ENCODE measurements at regions not wholly inside any gene's neighbourhood (a gene's known extent, or its start where the extent isn't known, plus 50 kb on each side); places are given as distances from the start of the nearest gene placed in this dataset.

GRCh38 chr15:66917904-66918448, 147.4 kb upstream of the SMAD3 start:
- CTCF ChIA-PET: no interaction called here
- TF ChIP-seq CTCF (IDR thresholded peaks at IDR 0.05; ENCODE audit: insufficient read depth in 1 of 2, low read depth in 1 of 2, low read length in 1 of 2, severe bottlenecking in 1 of 2, unreplicated experiment in 1 of 2): no peak
- Histone ChIP-seq H3K27me3 (replicated peaks; ENCODE audit: control insufficient read depth, insufficient read depth, low read length) (no peaks in the 10 kb centered on the region), H3K9me3 (no peaks in the 10 kb centered on the region; the same call in none of the 2 replicates), H3K4me3 (ENCODE audit: low read depth, low read length) (no peak overlapping the region), H3K36me3 (ENCODE audit: control insufficient read depth, insufficient read depth, low read length) (no peaks in the 10 kb centered on the region), H3K4me1 (no peaks in the 10 kb centered on the region)
- Mint-ChIP-seq H3K27me3 (ENCODE audit: insufficient read depth, unreplicated experiment) (no peaks in the 10 kb centered on the region), H3K36me3 (ENCODE audit: insufficient read depth, unreplicated experiment) (no peaks in the 10 kb centered on the region), H3K4me1 (ENCODE audit: low read depth, unreplicated experiment) (peaks cover 2% of the 10 kb centered on the region), H3K27ac (ENCODE audit: unreplicated experiment) (no peak overlapping the region), H3K4me3 (ENCODE audit: unreplicated experiment) (no peak overlapping the region), H3K9me3 (ENCODE audit: unreplicated experiment) (peaks cover 24% of the 10 kb centered on the region)
- POLR2A ChIA-PET: no interaction called here
- DNase-seq: no peak
- no TSS peak for BruUV-seq (replicated peaks)
- intact Hi-C loops (cut with micrococcal nuclease; ENCODE audit: unreplicated experiment): no loop called here

GRCh38 chr15:66919421-66919820, 146.0 kb upstream of the SMAD3 start:
- H3K4me3 Mint-ChIP-seq (ENCODE audit: unreplicated experiment): no peak overlapping the region
- Histone ChIP-seq H3K9me3 (no peaks in the 10 kb centered on the region; the same call in none of the 2 replicates), H3K27me3 (replicated peaks; ENCODE audit: control insufficient read depth, insufficient read depth, low read length) (no peaks in the 10 kb centered on the region), H3K4me1 (no peaks in the 10 kb centered on the region), H3K36me3 (ENCODE audit: control insufficient read depth, insufficient read depth, low read length) (no peaks in the 10 kb centered on the region), H3K4me3 (ENCODE audit: low read depth, low read length) (no peak overlapping the region)
- CTCF ChIA-PET: no interaction called here
- peaks cover 38% of the 10 kb centered on the region for H3K9me3 Mint-ChIP-seq (ENCODE audit: unreplicated experiment)
- DNase-seq: no peak
- POLR2A ChIA-PET: no interaction called here
- no peaks in the 10 kb centered on the region for H3K27me3 Mint-ChIP-seq (ENCODE audit: insufficient read depth, unreplicated experiment)
- peaks cover 10% of the 10 kb centered on the region for H3K4me1 Mint-ChIP-seq (ENCODE audit: low read depth, unreplicated experiment)
- TF ChIP-seq CTCF (IDR thresholded peaks at IDR 0.05; ENCODE audit: insufficient read depth in 1 of 2, low read depth in 1 of 2, low read length in 1 of 2, severe bottlenecking in 1 of 2, unreplicated experiment in 1 of 2): no peak
- peaks cover 6% of the 10 kb centered on the region for H3K36me3 Mint-ChIP-seq (ENCODE audit: insufficient read depth, unreplicated experiment)
- no peak overlapping the region for H3K27ac Mint-ChIP-seq (ENCODE audit: unreplicated experiment)
- intact Hi-C loops (cut with micrococcal nuclease; ENCODE audit: unreplicated experiment): no loop called here
- no TSS peak for BruUV-seq (replicated peaks)

- H3K4me1 Mint-ChIP-seq (ENCODE audit: low read depth, unreplicated experiment): peaks cover 15% of the 10 kb centered on the region
- intact Hi-C loops (cut with micrococcal nuclease; ENCODE audit: unreplicated experiment): no loop called here
- Histone ChIP-seq H3K4me1 (peaks cover 9% of the 10 kb centered on the region), H3K36me3 (ENCODE audit: control insufficient read depth, insufficient read depth, low read length) (no peaks in the 10 kb centered on the region), H3K4me3 (ENCODE audit: low read depth, low read length) (no peak overlapping the region), H3K27me3 (replicated peaks; ENCODE audit: control insufficient read depth, insufficient read depth, low read length) (no peaks in the 10 kb centered on the region), H3K9me3 (no peaks in the 10 kb centered on the region; the same call in none of the 2 replicates)
- H3K9me3 Mint-ChIP-seq (ENCODE audit: unreplicated experiment): peaks cover 34% of the 10 kb centered on the region
- no peak for DNase-seq
- peaks cover 6% of the 10 kb centered on the region for H3K36me3 Mint-ChIP-seq (ENCODE audit: insufficient read depth, unreplicated experiment)
- no peak overlapping the region for H3K27ac Mint-ChIP-seq (ENCODE audit: unreplicated experiment)
- TF ChIP-seq CTCF (IDR thresholded peaks at IDR 0.05; ENCODE audit: insufficient read depth in 1 of 2, low read depth in 1 of 2, low read length in 1 of 2, severe bottlenecking in 1 of 2, unreplicated experiment in 1 of 2): no peak
- ChIA-PET CTCF (no interaction called here), POLR2A (no interaction called here)
- H3K4me3 Mint-ChIP-seq (ENCODE audit: unreplicated experiment): no peak overlapping the region
- no peaks in the 10 kb centered on the region for H3K27me3 Mint-ChIP-seq (ENCODE audit: insufficient read depth, unreplicated experiment)
- no TSS peak for BruUV-seq (replicated peaks)
Observed at GRCh38 chr15:66921319-66921915, 144.0 kb upstream of the SMAD3 start.

Measured in Caco-2 (cell line).